HG03159 (cell line): ENCODE measurements at regions not wholly inside any gene's neighbourhood (a gene's known extent, or its start where the extent isn't known, plus 50 kb on each side); places are given as distances from the start of the nearest gene placed in this dataset.
"Not testable (repeated sequence)": the region's sequence is repeated elsewhere in the genome, so short reads cannot be mapped to it uniquely, and the experiment has no call there.

Source experiments
- ATAC-seq: cut with Tn5 transposase; IDR thresholded peaks from one replicate; pipeline ENCODE4 v1.9.1; 2021; ENCODE audit warnings: mild to moderate bottlenecking, moderate library complexity; ENCODE audit not compliant: unreplicated experiment

- ATAC-seq = no peak
These were observed 98.2 kb upstream of the PMAIP1 start for GRCh38 chr18:59801576-59801975.

GRCh38 chr18:59800897-59801296 is 98.9 kb upstream of the PMAIP1 start:
- ATAC-seq = no peak

GRCh38 chr18:59799383-59800015 is 100.3 kb upstream of the PMAIP1 start:
- no peak for ATAC-seq

GRCh38 chr18:59795882-59796281 is 98.7 kb upstream of the CCBE1 start:
- no peak for ATAC-seq

GRCh38 chr18:59792353-59792752 is 95.1 kb upstream of the CCBE1 start:
- no peak for ATAC-seq

- ATAC-seq = not testable (repeated sequence)
These were observed 93.2 kb upstream of the CCBE1 start for GRCh38 chr18:59790346-59790936.

- no peak for ATAC-seq
These were observed 91.5 kb upstream of the CCBE1 start for GRCh38 chr18:59788791-59789106.

- ATAC-seq = no peak
These were observed 91.0 kb upstream of the CCBE1 start for GRCh38 chr18:59787998-59788790.

GRCh38 chr18:59784694-59785093 is 87.5 kb upstream of the CCBE1 start:
- no peak for ATAC-seq

- peak; percentile 95 for ATAC-seq
These were observed 85.9 kb upstream of the CCBE1 start for GRCh38 chr18:59783138-59783537.

GRCh38 chr18:59779979-59780378 is 82.8 kb upstream of the CCBE1 start:
- no peak for ATAC-seq

- no peak for ATAC-seq
These were observed 81.2 kb upstream of the CCBE1 start for GRCh38 chr18:59778434-59778833.

- no peak for ATAC-seq
These were observed 80.4 kb upstream of the CCBE1 start for GRCh38 chr18:59777636-59778035.

GRCh38 chr18:59769129-59769865 is 72.1 kb upstream of the CCBE1 start:
- no peak for ATAC-seq

- no peak for ATAC-seq
These were observed 71.2 kb upstream of the CCBE1 start for GRCh38 chr18:59768409-59768808.

- ATAC-seq = no peak
These were observed 70.5 kb upstream of the CCBE1 start for GRCh38 chr18:59767732-59768131.

- ATAC-seq = no peak
These were observed 68.1 kb upstream of the CCBE1 start for GRCh38 chr18:59765343-59765742.

GRCh38 chr18:59764281-59764680 is 67.1 kb upstream of the CCBE1 start:
- no peak for ATAC-seq

GRCh38 chr18:59763541-59764136 is 66.4 kb upstream of the CCBE1 start:
- ATAC-seq = no peak

- ATAC-seq = no peak
These were observed 63.7 kb upstream of the CCBE1 start for GRCh38 chr18:59760619-59761600.
